Posterior cingulate gyrus (tissue), 11 donors: ENCODE measurements at regions not wholly inside any gene's neighbourhood (a gene's known extent, or its start where the extent isn't known, plus 50 kb on each side); places are given as distances from the start of the nearest gene placed in this dataset.

Source experiments
- DNase-seq, 10 donors: peaks; one replicate each; pipeline versions ENCODE4 v3.0.0 to v3.0.0-alpha.2; 2020 to 2021; ENCODE audit warnings: mixed read lengths in 3 of 10
- intact Hi-C: fragments of 100-400 bp; cut with DNase I; formaldehyde crosslinking; loops from one replicate; pipeline ENCODE4 v1.15.1; 2023

DNA sequence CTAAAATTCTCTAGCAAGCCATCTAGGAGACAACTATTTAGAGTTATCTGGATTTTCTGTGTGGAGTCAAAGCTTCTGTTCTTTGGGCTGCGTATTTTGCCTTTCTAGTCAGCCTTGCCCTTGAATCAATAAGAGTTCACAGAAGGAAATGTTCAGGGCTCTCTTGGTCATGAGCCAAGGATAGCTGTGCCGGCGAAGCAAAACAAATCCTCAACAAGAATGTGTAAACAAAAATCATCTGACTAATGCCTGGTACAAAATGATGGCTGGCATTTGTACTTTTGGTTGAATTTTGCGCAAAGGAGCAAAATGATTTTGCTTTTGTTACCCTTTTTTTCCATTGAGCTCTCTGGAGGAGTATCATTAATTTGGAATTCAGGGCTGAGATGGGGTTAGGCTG, 171.1 kb downstream of the DACT1 start:
- DNase-seq = peak in 1 of 10 donors; percentile 17
- intact Hi-C loops = no loop called here

GRCh38 chr14:58809520-58809919, 171.8 kb downstream of the DACT1 start:
- no peak for DNase-seq

GRCh38 chr14:58812050-58812910, 174.5 kb downstream of the DACT1 start:
- intact Hi-C loops = loop anchor here (2.0 to 5.0 kb wide), 2 partner anchors 53 to 175 kb away; partner anchors contain the start of gene DACT1
- DNase-seq = no peak

More at GRCh38 chr14:58809520-58809919, 171.8 kb downstream of the DACT1 start:
- intact Hi-C loops = no loop called here

GRCh38 chr14:58813745-58814144, 176.0 kb downstream of the DACT1 start:
- DNase-seq = no peak
- intact Hi-C loops = loop anchor here (2.0 to 5.0 kb wide), 2 partner anchors 51 to 176 kb away; partner anchors contain the start of gene DACT1

DNA sequence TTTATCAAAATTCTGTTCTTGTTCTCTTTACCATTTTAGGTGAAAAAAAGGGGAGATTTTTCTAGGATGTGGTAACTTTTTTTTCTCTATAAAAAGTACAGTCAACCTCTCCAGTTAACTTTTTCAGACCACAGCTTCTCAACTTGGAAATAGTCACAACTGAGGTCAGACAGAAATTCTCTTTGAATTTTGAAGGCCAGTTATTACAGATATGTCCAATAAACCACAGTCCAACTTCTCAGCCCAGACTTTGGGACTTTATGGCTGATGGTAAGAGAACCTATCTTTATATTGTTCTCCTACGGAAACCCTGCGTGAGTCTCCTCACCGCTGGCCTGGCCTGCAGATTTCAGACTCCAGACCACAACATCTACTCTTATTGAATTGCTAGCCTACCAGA, 176.7 kb downstream of the DACT1 start:
- intact Hi-C loops = loop anchor here (5.0 kb wide), 1 partner anchor 177 kb away; the partner anchor contains the start of gene DACT1

GRCh38 chr14:58815161-58815701, 177.5 kb downstream of the DACT1 start:
- intact Hi-C loops = no loop called here
- DNase-seq = no peak

More for the DNA sequence above, 176.7 kb downstream of the DACT1 start:
- no peak for DNase-seq

- intact Hi-C loops = no loop called here
- no peak for DNase-seq
Observed at GRCh38 chr14:58815794-58816193, 178.0 kb downstream of the DACT1 start.

DNA sequence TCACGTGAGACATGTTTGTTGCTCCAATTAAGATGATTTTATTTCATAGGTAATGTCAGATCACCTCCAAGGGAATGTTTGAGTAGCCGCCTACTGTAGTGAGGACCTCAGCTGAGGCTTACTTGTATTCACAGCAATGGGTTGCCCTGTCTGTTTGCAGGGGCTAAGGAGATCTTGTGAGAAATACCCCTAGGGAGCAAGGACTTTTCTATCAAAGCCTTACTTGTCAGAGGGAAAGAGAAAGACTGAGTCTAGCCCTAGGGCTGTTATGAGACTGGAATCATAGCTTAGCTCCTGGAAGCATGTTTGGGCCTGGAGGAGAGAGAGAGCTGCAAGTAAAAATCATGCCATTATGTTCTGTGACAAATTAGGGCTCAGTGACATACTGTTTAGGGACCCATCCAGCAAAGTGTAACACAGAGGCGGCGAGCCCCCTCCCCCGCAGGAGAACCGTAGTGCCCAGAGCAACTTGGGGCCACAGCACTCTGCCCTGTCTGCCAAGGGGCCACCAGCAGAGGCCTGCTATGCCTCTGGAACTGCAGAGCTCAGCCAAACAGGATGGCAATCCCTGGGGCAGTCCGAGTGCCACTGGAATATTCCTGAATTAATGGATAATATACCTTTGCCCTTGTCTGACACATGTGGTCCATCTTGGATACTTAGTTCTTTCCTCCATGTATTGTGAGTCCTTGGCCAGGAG, 178.8 kb downstream of the DACT1 start:
- intact Hi-C loops = no loop called here
- DNase-seq = peak in 1 of 10 donors; percentile 82

GRCh38 chr14:58817846-58818245, 180.1 kb downstream of the DACT1 start:
- DNase-seq = no peak
- intact Hi-C loops = no loop called here

DNA sequence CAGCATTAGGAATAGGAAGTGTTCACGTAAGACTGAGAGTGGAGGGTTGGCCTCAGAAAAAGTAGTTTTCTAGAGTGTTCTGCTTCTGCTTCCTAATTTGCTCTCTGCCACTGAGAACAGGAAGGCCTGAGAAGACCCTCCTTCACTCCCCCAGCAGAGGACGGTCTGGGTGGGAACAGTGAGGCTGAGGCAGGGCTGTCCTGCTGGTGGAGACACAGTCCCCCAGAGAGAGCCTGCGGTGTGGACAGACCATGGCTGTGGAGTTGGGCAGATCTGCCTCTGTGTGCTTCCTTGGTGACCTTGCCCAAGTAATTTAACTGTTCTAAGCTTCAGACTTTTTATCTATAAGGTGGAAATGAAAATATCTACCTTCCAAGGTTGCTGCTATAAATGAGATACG, 182.3 kb downstream of the DACT1 start:
- intact Hi-C loops = no loop called here
- DNase-seq = peak in 1 of 10 donors; percentile 68

DNA sequence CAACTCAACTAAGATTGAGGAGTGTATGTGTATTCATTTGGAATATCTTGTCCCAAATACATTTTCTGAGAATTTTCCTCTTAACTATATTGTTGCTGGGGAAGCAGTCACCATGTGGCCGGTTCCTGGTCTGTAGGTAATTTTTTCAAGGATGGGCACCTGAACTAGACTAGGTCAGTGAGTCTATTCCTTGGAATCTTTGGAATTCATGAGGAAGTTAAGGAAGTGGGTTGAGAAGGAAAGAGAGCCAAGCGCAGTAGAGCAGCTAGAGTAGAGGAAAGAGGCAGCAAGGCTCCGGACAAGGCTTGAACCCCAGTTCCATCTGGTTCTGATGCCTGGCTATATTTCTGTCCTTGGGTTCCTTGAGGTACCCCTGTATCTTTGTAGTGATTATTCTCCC, 183.7 kb downstream of the DACT1 start:
- intact Hi-C loops = no loop called here
- DNase-seq = no peak

GRCh38 chr14:58822856-58823255, 185.1 kb downstream of the DACT1 start:
- intact Hi-C loops = no loop called here
- DNase-seq = no peak

GRCh38 chr14:58823312-58823711, 185.6 kb downstream of the DACT1 start:
- intact Hi-C loops = no loop called here
- no peak for DNase-seq

GRCh38 chr14:58824106-58824505, 186.3 kb downstream of the DACT1 start:
- intact Hi-C loops = no loop called here
- no peak for DNase-seq

GRCh38 chr14:58824796-58825195, 187.0 kb downstream of the DACT1 start:
- no peak for DNase-seq
- intact Hi-C loops = no loop called here

DNA sequence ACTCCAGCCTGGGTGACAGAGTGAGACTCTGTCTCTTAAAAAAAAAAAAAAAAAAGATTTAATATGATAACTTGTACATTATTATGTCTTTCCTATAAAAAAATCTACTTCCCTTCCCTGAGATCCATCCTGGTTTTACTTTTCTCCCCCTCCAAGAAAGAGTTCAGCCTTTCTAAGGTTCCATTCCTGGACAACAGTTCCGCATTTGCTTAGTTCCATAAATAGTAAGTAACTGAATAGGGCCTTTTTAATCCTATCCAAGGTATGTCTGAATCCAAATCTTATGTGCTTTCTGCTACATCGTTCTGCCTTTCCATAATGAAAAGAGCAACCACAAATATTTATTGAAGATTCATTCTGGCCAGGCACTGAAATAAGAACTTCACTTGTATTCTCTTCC, 187.8 kb downstream of the DACT1 start:
- intact Hi-C loops = no loop called here
- no peak for DNase-seq

GRCh38 chr14:58826845-58827686, 189.3 kb downstream of the DACT1 start:
- DNase-seq = no peak
- intact Hi-C loops = no loop called here

DNA sequence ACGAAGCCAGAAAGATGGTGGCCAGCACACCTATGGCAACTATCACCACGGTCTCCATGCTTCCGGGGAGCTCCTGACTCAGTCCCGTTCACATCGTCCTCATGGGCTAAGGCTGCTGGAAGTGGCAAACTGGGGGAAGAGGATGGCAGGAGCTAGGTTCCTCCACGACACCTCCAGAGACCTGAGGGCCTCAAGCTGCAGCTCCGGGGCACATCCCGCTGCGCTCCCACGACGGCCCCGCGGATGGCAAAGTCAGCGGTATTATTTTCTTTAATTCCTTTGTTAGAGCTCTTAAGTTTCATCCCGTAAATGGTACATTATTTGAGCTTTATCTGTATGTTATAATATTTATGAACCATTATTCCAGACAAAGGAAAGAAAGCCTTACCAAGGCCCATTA, 190.5 kb downstream of the DACT1 start:
- peak in 1 of 10 donors; percentile 66 for DNase-seq
- intact Hi-C loops = no loop called here

- intact Hi-C loops = no loop called here
- no peak for DNase-seq
Observed at GRCh38 chr14:58829594-58829993, 191.8 kb downstream of the DACT1 start.

DNA sequence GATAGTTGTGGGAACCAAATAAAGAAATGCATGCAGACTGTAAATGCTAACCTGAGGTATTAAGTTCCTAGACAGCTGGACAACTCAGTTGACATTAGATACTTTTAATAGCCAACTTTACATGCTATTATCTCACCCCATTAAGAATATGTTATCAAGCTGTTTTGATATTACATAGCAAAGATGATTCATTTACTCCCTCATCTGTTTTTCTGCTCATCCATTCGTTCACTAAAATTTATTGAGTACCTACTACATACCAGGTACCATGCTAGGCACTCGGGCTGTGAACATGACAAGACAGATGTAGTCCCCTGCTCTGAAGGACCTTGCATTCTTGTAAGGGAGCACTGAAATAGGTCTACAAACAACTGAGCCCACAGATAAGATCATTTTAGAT, 192.4 kb downstream of the DACT1 start:
- intact Hi-C loops = no loop called here

More for the DNA sequence above, 192.4 kb downstream of the DACT1 start:
- DNase-seq = no peak
